IMR-90 (cell line): ENCODE measurements at regions not wholly inside any gene's neighbourhood (a gene's known extent, or its start where the extent isn't known, plus 50 kb on each side); places are given as distances from the start of the nearest gene placed in this dataset.

ENCODE experiments used
- ATAC-seq: fragments of 200-7000 bp; cut with Tn5 transposase; 2 replicates; pipeline ENCODE4 v1.9.1; 2020; ENCODE audit warnings: low read depth, mild to moderate bottlenecking, moderate library complexity
- BruUV-seq: library from RNA; stranded (reverse); fragments of 400-500 nt; replicated peaks from 2 replicates; lab custom pipeline; 2021; lab: Mats Ljungman, UMichigan
- CTCF ChIA-PET: fragments of 300-600 bp; formaldehyde crosslinking; extraction: SDS; loops from one replicate; lab custom pipeline; 2021; ENCODE audit warnings: antibody characterized with exemption; lab: Yijun Ruan, JAX
- POLR2A ChIA-PET: fragments of 300-600 bp; sonication (Branson Sonifier 250); formaldehyde crosslinking; loops from one replicate; lab custom pipeline; 2022; ENCODE audit warnings: antibody characterized with exemption; ENCODE audit not compliant: unreplicated experiment; lab: Charles Lee
- DNase-seq: peaks from one replicate; pipeline ENCODE4 v3.0.0; 2013
- H2AFZ ChIP-seq: replicated peaks from 2 replicates; pipeline ENCODE3; 2013; ENCODE audit warnings: low read length, mild to moderate bottlenecking; ENCODE audit not compliant: poor library complexity
- H2AK5ac ChIP-seq: 2 replicates; pipeline ENCODE4 v1.6.1; 2013; ENCODE audit warnings: low read depth, low read length, inconsistent platforms
- H2AK9ac ChIP-seq: replicated peaks from 2 replicates; pipeline ENCODE3; 2013; ENCODE audit warnings: mild to moderate bottlenecking, low read depth, low read length, moderate library complexity; ENCODE audit not compliant: poor library complexity
- H2BK120ac ChIP-seq: 2 replicates; pipeline ENCODE4 v1.6.1; 2013; ENCODE audit warnings: low read depth, low read length, inconsistent platforms
- H2BK15ac ChIP-seq: 3 replicates; pipeline ENCODE4 v1.6.1; 2013; ENCODE audit warnings: low read depth, low read length, inconsistent platforms
- H2BK20ac ChIP-seq: 2 replicates; pipeline ENCODE4 v1.6.1; 2013; ENCODE audit warnings: low read depth, mild to moderate bottlenecking, inconsistent platforms, low read length, moderate library complexity
- H2BK5ac ChIP-seq: 2 replicates; pipeline ENCODE4 v1.6.1; 2013; ENCODE audit warnings: mild to moderate bottlenecking, low read depth, low read length, inconsistent platforms; ENCODE audit not compliant: poor library complexity, severe bottlenecking
- H3K14ac ChIP-seq: replicated peaks from 2 replicates; pipeline ENCODE4 v1.6.1; 2013; ENCODE audit warnings: low read depth, low read length, inconsistent platforms
- H3K18ac ChIP-seq: 2 replicates; pipeline ENCODE4 v1.6.1; 2013; ENCODE audit warnings: low read depth, low read length, control low read depth
- H3K23ac ChIP-seq: 2 replicates; pipeline ENCODE4 v1.6.1; 2013; ENCODE audit warnings: low read depth, low read length, inconsistent platforms
- H3K27ac ChIP-seq: 2 replicates; pipeline ENCODE4 v1.5.1; 2013; ENCODE audit warnings: mild to moderate bottlenecking, control low read depth, low read length; ENCODE audit not compliant: insufficient read depth
- H3K27me3 ChIP-seq: 2 replicates; pipeline ENCODE4 v1.6.1; 2013; ENCODE audit warnings: low read length; ENCODE audit not compliant: control insufficient read depth, insufficient read depth
- H3K36me3 ChIP-seq: 2 replicates; pipeline ENCODE4 v1.6.1; 2013; ENCODE audit warnings: low read length, mixed read lengths; ENCODE audit not compliant: control insufficient read depth, insufficient read depth
- H3K4ac ChIP-seq: 2 replicates; pipeline ENCODE4 v1.6.1; 2013; ENCODE audit warnings: low read depth, low read length, inconsistent platforms
- H3K4me1 ChIP-seq: 2 replicates; pipeline ENCODE4 v1.6.1; 2013; ENCODE audit warnings: low read length, mixed read lengths; ENCODE audit not compliant: control insufficient read depth, insufficient read depth
- H3K4me2 ChIP-seq: 2 replicates; pipeline ENCODE4 v1.6.1; 2013; ENCODE audit warnings: low read depth, mild to moderate bottlenecking, control low read depth, low read length, moderate library complexity
- H3K4me3 ChIP-seq: 2 replicates; pipeline ENCODE4 v1.5.1; 2013; ENCODE audit warnings: low read depth, mild to moderate bottlenecking, control low read depth, low read length, moderate library complexity; ENCODE audit not compliant: insufficient read depth
- H3K56ac ChIP-seq: 2 replicates; pipeline ENCODE4 v1.6.1; 2013; ENCODE audit warnings: low read length, inconsistent platforms; ENCODE audit not compliant: insufficient read depth; ENCODE audit errors: extremely low read depth
- H3K79me1 ChIP-seq, 2 experiments: 2 replicates each; pipeline ENCODE4 v1.6.1; 2013; ENCODE audit warnings: low read length in 2 of 2, inconsistent platforms in 1 of 2, low read depth in 1 of 2
- H3K9ac ChIP-seq: 2 replicates; pipeline ENCODE4 v1.6.1; 2013; ENCODE audit warnings: low read depth, low read length, control low read depth
- H3K9me1 ChIP-seq: 2 replicates; pipeline ENCODE4 v1.6.1; 2013; ENCODE audit warnings: low read length, inconsistent platforms; ENCODE audit not compliant: insufficient read depth
- H3K9me3 ChIP-seq: 2 replicates; pipeline ENCODE4 v1.6.1; 2013; ENCODE audit warnings: low read length; ENCODE audit not compliant: control insufficient read depth, insufficient read depth
- H4K20me1 ChIP-seq: 2 replicates; pipeline ENCODE4 v1.6.1; 2013; ENCODE audit warnings: low read length, inconsistent platforms; ENCODE audit not compliant: insufficient read depth
- H4K5ac ChIP-seq: 2 replicates; pipeline ENCODE4 v1.6.1; 2013; ENCODE audit warnings: mild to moderate bottlenecking, low read depth, low read length, control low read depth
- H4K8ac ChIP-seq, 2 experiments: 2 replicates each; pipeline ENCODE4 v1.6.1; 2013; ENCODE audit warnings: low read depth in 2 of 2, low read length in 2 of 2, control low read depth in 1 of 2, inconsistent platforms in 1 of 2
- H4K91ac ChIP-seq: 2 replicates; pipeline ENCODE4 v1.6.1; 2013; ENCODE audit warnings: low read depth, low read length, inconsistent platforms; ENCODE audit not compliant: insufficient read depth
- BHLHE40 ChIP-seq: fragments of 150-350 bp; IDR thresholded peaks from 2 replicates; pipeline ENCODE4 v1.6.1; 2016; ENCODE audit warnings: mild to moderate bottlenecking, low read depth, low read length
- CEBPB ChIP-seq: IDR thresholded peaks from 2 replicates; pipeline ENCODE4 v1.6.1; 2012; ENCODE audit warnings: low read depth, low read length, improper control_type of control experiment
- CHD1 ChIP-seq: IDR thresholded peaks from 2 replicates; pipeline ENCODE4 v1.6.1; 2012; ENCODE audit warnings: low read depth, low read length, improper control_type of control experiment
- FOS ChIP-seq: fragments of 150-350 bp; IDR thresholded peaks from 2 replicates; pipeline ENCODE4 v1.6.1; 2016; ENCODE audit warnings: low read depth, low read length
- MXI1 ChIP-seq: IDR thresholded peaks from 2 replicates; pipeline ENCODE4 v1.6.1; 2012; ENCODE audit warnings: low read depth, mild to moderate bottlenecking, low read length, moderate library complexity, borderline replicate concordance
- NFE2L2 ChIP-seq: fragments of 150-350 bp; IDR thresholded peaks from 2 replicates; pipeline ENCODE4 v1.6.1; 2016; ENCODE audit warnings: low read depth, mild to moderate bottlenecking, low read length
- POLR2A ChIP-seq: IDR thresholded peaks from 2 replicates; pipeline ENCODE4 v1.6.1; 2012; ENCODE audit warnings: mild to moderate bottlenecking, low read depth, low read length
- RCOR1 ChIP-seq: IDR thresholded peaks from 2 replicates; pipeline ENCODE4 v1.6.1; 2012; ENCODE audit warnings: mild to moderate bottlenecking, low read length, improper control_type of control experiment; ENCODE audit not compliant: insufficient replicate concordance
- RFX5 ChIP-seq: IDR thresholded peaks from 2 replicates; pipeline ENCODE4 v1.8.0; 2012; ENCODE audit warnings: low read depth, mild to moderate bottlenecking, low read length, moderate library complexity
- SMC3 ChIP-seq: fragments of 150-350 bp; IDR thresholded peaks from 2 replicates; pipeline ENCODE4 v1.6.1; 2016; ENCODE audit warnings: low read depth, mild to moderate bottlenecking, antibody characterized with exemption, low read length, moderate library complexity
- WGBS, 2 experiments: methylation state at CpG; one replicate each; pipeline versions ENCODE4 v1.1.5 to v1.1.7; 2013; ENCODE audit warnings: missing lambda C conversion rate in 2 of 2; ENCODE audit not compliant: insufficient read length in 1 of 2; ENCODE audit errors: extremely low coverage in 2 of 2; 5-methylcytosine and 5-hydroxymethylcytosine counted together
- dilution Hi-C: fragments of 300-500 bp; cut with HindIII; formaldehyde crosslinking; loops from one replicate; pipeline ENCODE4 v1.14.3; 2018; ENCODE audit warnings: low sequenced_read_pairs; ENCODE audit not compliant: unreplicated experiment
- in situ Hi-C: fragments of 300-500 bp; cut with MboI; formaldehyde crosslinking; loops from 3 replicates; pipeline ENCODE4 v1.14.3; 2019; ENCODE audit warnings: low sequenced_read_pairs, inconsistent platforms, mixed read lengths
- intact Hi-C: fragments of 100-400 bp; cut with micrococcal nuclease; formaldehyde crosslinking; loops from 2 replicates; pipeline ENCODE4 v1.10.0; 2022
- TF ChIP-seq, protein P1 (sequence below): fragments of 150-350 bp; IDR thresholded peaks from 2 replicates; pipeline ENCODE4 v1.6.1; 2017; ENCODE audit warnings: mild to moderate bottlenecking, antibody characterized with exemption, low read length, low read depth
- TF ChIP-seq, protein P2 (sequence below): conservative IDR thresholded peaks from 2 replicates; pipeline ENCODE4 v1.5.1; 2012; ENCODE audit warnings: mild to moderate bottlenecking, low read depth, low read length, improper control_type of control experiment

DNA sequence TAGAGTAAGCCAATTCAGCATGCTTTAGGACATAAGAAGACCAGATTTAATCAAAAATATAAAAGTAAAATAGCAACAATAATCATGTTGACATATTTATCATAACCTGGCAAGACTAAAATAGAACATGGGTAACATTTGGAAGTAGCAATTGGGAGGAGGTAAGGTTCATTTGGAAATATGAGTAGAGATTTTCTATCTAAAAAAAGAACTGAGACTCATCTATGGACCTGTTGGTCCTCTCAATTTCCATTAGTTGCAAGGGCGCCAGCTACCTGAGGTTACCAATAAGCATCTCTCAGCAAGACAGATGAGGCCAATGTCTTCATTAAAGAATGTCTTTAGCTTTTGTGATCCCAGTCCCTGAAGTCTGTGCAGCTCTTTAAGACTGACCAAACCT lies 196.0 kb downstream of the IRS1 start:
- Histone ChIP-seq H3K4me2 (no peak overlapping the region), H3K4me1 (peaks cover 8% of the 10 kb centered on the region), H2BK120ac (no peak overlapping the region), H3K18ac (no peak overlapping the region), H2BK5ac (no peak overlapping the region), H3K9ac (no peak overlapping the region), H4K20me1 (no peaks in the 10 kb centered on the region), H2AK9ac (no peak overlapping the region), H3K36me3 (no peaks in the 10 kb centered on the region), H3K23ac (no peak overlapping the region), H3K4ac (no peak overlapping the region), H2BK20ac (no peak overlapping the region), H4K8ac (no peak overlapping the region), H3K4me3 (no peak overlapping the region), H4K5ac (no peak overlapping the region), H2BK15ac (no peak overlapping the region), H3K27ac (no peak overlapping the region), H3K14ac (no peak overlapping the region), H2AFZ (no peak overlapping the region), H3K9me1 (no peaks in the 10 kb centered on the region), H3K79me1 (no peaks in the 10 kb centered on the region), H3K27me3 (no peaks in the 10 kb centered on the region), H4K91ac (no peak overlapping the region), H2AK5ac (0 out of 2 replicates have a peak overlapping the region, but pooled peaks have one; percentile 3), H3K56ac (no peak overlapping the region), H3K9me3 (no peaks in the 10 kb centered on the region)
- no peak for ATAC-seq
- TF ChIP-seq CHD1 (no peak), MXI1 (no peak), FOS (no peak), NFE2L2 (no peak), RCOR1 (no peak), SMC3 (no peak), RFX5 (no peak), CEBPB (no peak), BHLHE40 (no peak), POLR2A (no peak)
- TF ChIP-seq, protein P1, sequence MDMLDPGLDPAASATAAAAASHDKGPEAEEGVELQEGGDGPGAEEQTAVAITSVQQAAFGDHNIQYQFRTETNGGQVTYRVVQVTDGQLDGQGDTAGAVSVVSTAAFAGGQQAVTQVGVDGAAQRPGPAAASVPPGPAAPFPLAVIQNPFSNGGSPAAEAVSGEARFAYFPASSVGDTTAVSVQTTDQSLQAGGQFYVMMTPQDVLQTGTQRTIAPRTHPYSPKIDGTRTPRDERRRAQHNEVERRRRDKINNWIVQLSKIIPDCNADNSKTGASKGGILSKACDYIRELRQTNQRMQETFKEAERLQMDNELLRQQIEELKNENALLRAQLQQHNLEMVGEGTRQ: no peak
- TF ChIP-seq, protein P2, sequence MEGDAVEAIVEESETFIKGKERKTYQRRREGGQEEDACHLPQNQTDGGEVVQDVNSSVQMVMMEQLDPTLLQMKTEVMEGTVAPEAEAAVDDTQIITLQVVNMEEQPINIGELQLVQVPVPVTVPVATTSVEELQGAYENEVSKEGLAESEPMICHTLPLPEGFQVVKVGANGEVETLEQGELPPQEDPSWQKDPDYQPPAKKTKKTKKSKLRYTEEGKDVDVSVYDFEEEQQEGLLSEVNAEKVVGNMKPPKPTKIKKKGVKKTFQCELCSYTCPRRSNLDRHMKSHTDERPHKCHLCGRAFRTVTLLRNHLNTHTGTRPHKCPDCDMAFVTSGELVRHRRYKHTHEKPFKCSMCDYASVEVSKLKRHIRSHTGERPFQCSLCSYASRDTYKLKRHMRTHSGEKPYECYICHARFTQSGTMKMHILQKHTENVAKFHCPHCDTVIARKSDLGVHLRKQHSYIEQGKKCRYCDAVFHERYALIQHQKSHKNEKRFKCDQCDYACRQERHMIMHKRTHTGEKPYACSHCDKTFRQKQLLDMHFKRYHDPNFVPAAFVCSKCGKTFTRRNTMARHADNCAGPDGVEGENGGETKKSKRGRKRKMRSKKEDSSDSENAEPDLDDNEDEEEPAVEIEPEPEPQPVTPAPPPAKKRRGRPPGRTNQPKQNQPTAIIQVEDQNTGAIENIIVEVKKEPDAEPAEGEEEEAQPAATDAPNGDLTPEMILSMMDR: no peak
- in situ Hi-C loops: no loop called here
- POLR2A ChIA-PET: no interaction called here
- BruUV-seq: no TSS peak
- WGBS, 2 experiments: 100% methylated on average over 1 of the region's 1 CpG; no CpG with 5 or more reads in 1 of the 2 experiments
- CTCF ChIA-PET: no interaction called here
- dilution Hi-C loops: no loop called here
- no peak for DNase-seq
- intact Hi-C loops: no loop called here
